Mesendoderm (in vitro differentiated cells): ENCODE measurements at regions not wholly inside any gene's neighbourhood (a gene's known extent, or its start where the extent isn't known, plus 50 kb on each side); places are given as distances from the start of the nearest gene placed in this dataset.

Source experiments
- DNase-seq: peaks from one replicate; pipeline ENCODE4 v3.0.0; 2013
- H2AK5ac ChIP-seq: 2 replicates; pipeline ENCODE4 v1.6.1; 2013; ENCODE audit warnings: low read length, inconsistent platforms
- H2BK120ac ChIP-seq: 2 replicates; pipeline ENCODE4 v1.6.1; 2013; ENCODE audit warnings: low read depth, mild to moderate bottlenecking, low read length, moderate library complexity, mixed read lengths
- H2BK15ac ChIP-seq: replicated peaks from 2 replicates; pipeline ENCODE4 v1.6.1; 2013; ENCODE audit warnings: low read depth, mild to moderate bottlenecking, moderate library complexity
- H2BK5ac ChIP-seq: 2 replicates; pipeline ENCODE4 v1.6.1; 2013; ENCODE audit warnings: low read length, inconsistent platforms
- H3K18ac ChIP-seq: 2 replicates; pipeline ENCODE4 v1.6.1; 2013; ENCODE audit warnings: mild to moderate bottlenecking, low read length, mixed read lengths
- H3K23ac ChIP-seq: one replicate; pipeline ENCODE4 v1.6.1; 2013; ENCODE audit warnings: low read length
- H3K27ac ChIP-seq: 2 replicates; pipeline ENCODE4 v1.5.1; 2013; ENCODE audit warnings: low read depth, mild to moderate bottlenecking, inconsistent platforms, low read length, moderate library complexity
- H3K27me3 ChIP-seq: 2 replicates; pipeline ENCODE4 v1.6.1; 2013; ENCODE audit warnings: low read length, control low read depth, mild to moderate bottlenecking, inconsistent platforms; ENCODE audit not compliant: insufficient read depth, poor library complexity
- H3K36me3 ChIP-seq: 2 replicates; pipeline ENCODE4 v1.6.1; 2013; ENCODE audit warnings: low read length, inconsistent platforms; ENCODE audit not compliant: control insufficient read depth, insufficient read depth
- H3K4ac ChIP-seq: one replicate; pipeline ENCODE4 v1.6.1; 2013; ENCODE audit warnings: low read depth, mild to moderate bottlenecking, low read length, moderate library complexity
- H3K4me1 ChIP-seq: 2 replicates; pipeline ENCODE4 v1.6.1; 2013; ENCODE audit warnings: low read depth, low read length, inconsistent platforms; ENCODE audit not compliant: control insufficient read depth
- H3K4me2 ChIP-seq: 2 replicates; pipeline ENCODE4 v1.6.1; 2013; ENCODE audit warnings: low read length
- H3K4me3 ChIP-seq: 2 replicates; pipeline ENCODE4 v1.5.1; 2013; ENCODE audit warnings: mild to moderate bottlenecking, low read length
- H3K56ac ChIP-seq: one replicate; pipeline ENCODE4 v1.6.1; 2013; ENCODE audit warnings: low read length
- H3K79me1 ChIP-seq: 2 replicates; pipeline ENCODE4 v1.6.1; 2013; ENCODE audit warnings: low read length, inconsistent platforms
- H3K79me2 ChIP-seq: 2 replicates; pipeline ENCODE4 v1.6.1; 2013; ENCODE audit warnings: mild to moderate bottlenecking, low read length; ENCODE audit not compliant: control insufficient read depth, insufficient read depth
- H3K9ac ChIP-seq: 2 replicates; pipeline ENCODE4 v1.6.1; 2013; ENCODE audit warnings: low read length, inconsistent platforms
- H4K5ac ChIP-seq: one replicate; pipeline ENCODE4 v1.6.1; 2013; ENCODE audit warnings: low read length
- H4K8ac ChIP-seq: one replicate; pipeline ENCODE4 v1.6.1; 2013; ENCODE audit warnings: low read depth, mild to moderate bottlenecking, control low read depth, low read length, moderate library complexity
- WGBS: extraction: QIAGEN DNeasy Blood & Tissue Kit; methylation state at CpG from one replicate; pipeline ENCODE4 v1.1.7; 2013; ENCODE audit warnings: low lambda C conversion rate, missing lambda C conversion rate; ENCODE audit not compliant: insufficient coverage; ENCODE audit errors: extremely low coverage; 5-methylcytosine and 5-hydroxymethylcytosine counted together

DNA sequence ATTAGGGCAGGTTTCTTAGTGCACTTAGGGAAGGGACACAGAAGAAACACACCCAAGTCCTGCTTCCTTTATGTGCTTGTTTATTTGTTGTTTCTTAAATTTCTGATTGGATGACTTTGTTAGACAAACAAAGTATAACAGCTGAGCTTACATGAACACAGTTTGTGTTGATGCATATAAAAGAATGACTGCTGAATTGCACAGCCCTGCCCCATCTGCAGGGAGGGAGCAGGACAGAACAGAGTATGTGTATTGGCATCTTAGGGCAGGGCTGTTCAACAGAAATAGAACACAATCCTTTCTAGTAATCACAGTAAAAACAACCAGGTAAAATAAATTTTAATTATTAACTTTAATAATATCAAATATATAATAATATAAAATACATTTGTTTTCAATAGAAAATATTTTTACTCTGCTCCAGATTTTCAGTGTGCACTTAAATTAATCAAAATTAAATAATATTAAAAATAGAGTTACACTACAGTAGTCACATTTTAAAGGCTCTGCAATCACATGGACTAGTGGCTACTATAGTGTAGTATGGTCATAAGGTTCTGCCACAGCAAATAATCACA lies 198.4 kb downstream of the ZNF621 start:
- Histone ChIP-seq H4K5ac (no peak overlapping the region), H4K8ac (no peak overlapping the region), H3K4me3 (no peak overlapping the region), H3K23ac (no peak overlapping the region), H2BK120ac (no peak overlapping the region), H3K36me3 (no peaks in the 10 kb centered on the region), H3K56ac (no peak overlapping the region), H3K4me1 (no peaks in the 10 kb centered on the region), H3K4me2 (no peak overlapping the region), H3K9ac (no peak overlapping the region), H2BK15ac (no peak overlapping the region), H3K18ac (no peak overlapping the region), H3K27me3 (no peaks in the 10 kb centered on the region), H3K27ac (no peak overlapping the region), H2BK5ac (no peak overlapping the region), H3K79me2 (no peaks in the 10 kb centered on the region), H2AK5ac (no peak overlapping the region), H3K79me1 (no peaks in the 10 kb centered on the region), H3K4ac (no peak overlapping the region)
- no peak for DNase-seq

DNA sequence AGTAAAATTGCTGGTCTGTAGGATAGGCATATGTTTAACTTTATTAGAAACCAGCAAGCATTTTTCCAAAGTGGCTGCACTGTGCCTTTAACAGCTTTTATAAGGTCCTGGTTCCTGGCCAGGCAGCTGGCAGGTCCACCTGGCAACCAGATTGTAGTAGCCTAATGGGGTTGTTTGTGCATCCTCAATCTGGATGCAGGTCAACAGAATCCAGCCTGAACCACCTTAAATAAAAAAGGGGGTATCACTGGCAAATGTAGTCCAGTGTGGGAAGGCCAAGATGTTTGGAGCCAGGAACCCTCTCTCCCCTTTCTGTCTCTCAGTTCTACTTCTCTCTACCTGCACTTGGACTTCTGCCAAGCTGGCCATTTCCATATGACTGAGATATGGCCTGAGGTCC lies 200.3 kb downstream of the ZNF621 start:
- H3K4me1 ChIP-seq, result no peaks in the 10 kb centered on the region
- no peak overlapping the region for H2BK15ac ChIP-seq
- no peaks in the 10 kb centered on the region for H3K27me3 ChIP-seq
- no peak overlapping the region for H2BK5ac ChIP-seq
- no peak overlapping the region for H3K18ac ChIP-seq
- H4K8ac ChIP-seq, result no peak overlapping the region
- H3K23ac ChIP-seq, result no peak overlapping the region
- no peak overlapping the region for H3K4ac ChIP-seq
- H3K9ac ChIP-seq, result no peak overlapping the region
- no peak overlapping the region for H3K27ac ChIP-seq
- no peak for DNase-seq
- H3K79me1 ChIP-seq, result no peaks in the 10 kb centered on the region
- H3K79me2 ChIP-seq, result no peaks in the 10 kb centered on the region
- H3K4me3 ChIP-seq, result no peak overlapping the region
- no peaks in the 10 kb centered on the region for H3K36me3 ChIP-seq
- no peak overlapping the region for H4K5ac ChIP-seq
- no peak overlapping the region for H2BK120ac ChIP-seq
- no peak overlapping the region for H2AK5ac ChIP-seq
- H3K4me2 ChIP-seq, result no peak overlapping the region
- H3K56ac ChIP-seq, result no peak overlapping the region

DNA sequence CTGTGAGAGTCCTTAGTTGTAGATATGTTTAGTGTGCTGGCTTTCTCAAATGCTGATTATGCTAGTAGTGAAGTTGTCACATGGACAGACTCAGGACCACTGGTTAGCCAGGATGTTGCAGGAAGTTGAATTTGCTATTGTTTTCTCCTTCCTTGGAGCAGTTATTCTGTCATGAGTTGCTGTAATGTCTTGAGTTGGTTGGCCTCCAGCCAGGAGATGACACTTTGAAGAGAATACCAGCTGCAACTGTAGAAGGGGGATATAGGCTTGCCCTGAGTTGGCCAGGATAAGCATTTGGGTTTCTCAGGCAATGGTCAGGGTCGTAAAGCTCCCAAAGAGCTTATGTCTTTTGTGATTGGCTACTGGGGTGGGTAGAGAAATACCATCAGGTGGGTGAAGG lies 206.7 kb downstream of the ZNF621 start:
- H2BK5ac ChIP-seq, result no peak overlapping the region
- H2BK15ac ChIP-seq, result no peak overlapping the region
- no peak overlapping the region for H3K9ac ChIP-seq
- H3K27me3 ChIP-seq, result no peaks in the 10 kb centered on the region
- no peak overlapping the region for H3K56ac ChIP-seq
- no peak overlapping the region for H3K27ac ChIP-seq
- H4K5ac ChIP-seq, result no peak overlapping the region
- H3K79me2 ChIP-seq, result no peaks in the 10 kb centered on the region
- no peak for DNase-seq
- no peaks in the 10 kb centered on the region for H3K79me1 ChIP-seq
- no peak overlapping the region for H4K8ac ChIP-seq
- no peaks in the 10 kb centered on the region for H3K36me3 ChIP-seq
- H2AK5ac ChIP-seq, result no peak overlapping the region
- H3K4ac ChIP-seq, result no peak overlapping the region
- no peak overlapping the region for H3K4me3 ChIP-seq
- H3K4me1 ChIP-seq, result no peaks in the 10 kb centered on the region
- no peak overlapping the region for H3K23ac ChIP-seq
- WGBS, result no CpG with 5 or more reads among the region's 1 CpG
- no peak overlapping the region for H3K4me2 ChIP-seq
- H2BK120ac ChIP-seq, result no peak overlapping the region
- no peak overlapping the region for H3K18ac ChIP-seq

DNA sequence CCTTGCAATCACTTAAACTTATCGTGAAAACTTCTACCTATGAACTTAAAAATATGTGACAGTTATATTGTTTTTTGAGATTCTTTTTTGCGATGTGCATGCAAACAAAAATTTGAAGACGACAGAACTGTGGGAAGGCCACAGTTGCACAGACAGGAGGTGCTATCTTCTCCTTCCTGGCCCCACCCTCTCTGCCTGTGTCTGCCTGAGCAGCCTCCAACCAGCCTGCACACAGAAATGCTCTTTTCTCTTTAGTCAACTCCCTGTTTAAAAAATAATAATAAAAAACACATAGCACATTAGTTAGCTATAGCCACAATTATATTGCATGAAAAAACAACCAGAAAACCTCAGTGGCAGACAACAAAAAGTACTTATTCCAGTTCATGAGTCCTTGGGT lies 212.2 kb downstream of the ZNF621 start:
- Histone ChIP-seq H2BK5ac (no peak overlapping the region), H3K4me3 (no peak overlapping the region), H3K4me1 (no peaks in the 10 kb centered on the region), H3K18ac (no peak overlapping the region), H3K27me3 (no peaks in the 10 kb centered on the region), H3K56ac (no peak overlapping the region), H3K36me3 (no peaks in the 10 kb centered on the region), H3K27ac (no peak overlapping the region), H3K9ac (no peak overlapping the region), H2AK5ac (no peak overlapping the region), H2BK15ac (no peak overlapping the region), H4K8ac (no peak overlapping the region), H3K4me2 (no peak overlapping the region), H3K79me1 (no peaks in the 10 kb centered on the region), H4K5ac (no peak overlapping the region), H3K79me2 (no peaks in the 10 kb centered on the region), H3K23ac (no peak overlapping the region), H3K4ac (no peak overlapping the region), H2BK120ac (no peak overlapping the region)
- no CpG with 5 or more reads among the region's 3 CpGs for WGBS
- no peak for DNase-seq

- no CpG with 5 or more reads among the region's 3 CpGs for WGBS
Measured at GRCh38 chr3:40737343-40737742, 212.6 kb downstream of the ZNF621 start.

GRCh38 chr3:40739971-40740370 lies 215.2 kb downstream of the ZNF621 start:
- H3K9ac ChIP-seq, result no peak overlapping the region
- no peak overlapping the region for H3K18ac ChIP-seq
- no peak for DNase-seq
- H3K23ac ChIP-seq, result no peak overlapping the region
- H4K8ac ChIP-seq, result no peak overlapping the region
- H3K36me3 ChIP-seq, result no peaks in the 10 kb centered on the region
- H3K4ac ChIP-seq, result no peak overlapping the region
- H3K27ac ChIP-seq, result no peak overlapping the region
- no peak overlapping the region for H2BK120ac ChIP-seq
- no peaks in the 10 kb centered on the region for H3K79me1 ChIP-seq
- no peak overlapping the region for H2BK15ac ChIP-seq
- H4K5ac ChIP-seq, result no peak overlapping the region
- WGBS, result no CpG with 5 or more reads among the region's 1 CpG
- no peaks in the 10 kb centered on the region for H3K4me1 ChIP-seq
- H2AK5ac ChIP-seq, result no peak overlapping the region
- H3K79me2 ChIP-seq, result no peaks in the 10 kb centered on the region
- H3K4me3 ChIP-seq, result no peak overlapping the region
- no peaks in the 10 kb centered on the region for H3K27me3 ChIP-seq
- no peak overlapping the region for H3K4me2 ChIP-seq
- H3K56ac ChIP-seq, result no peak overlapping the region
- H2BK5ac ChIP-seq, result no peak overlapping the region

More at GRCh38 chr3:40737343-40737742, 212.6 kb downstream of the ZNF621 start:
- Histone ChIP-seq H3K56ac (no peak overlapping the region), H2BK120ac (no peak overlapping the region), H3K79me1 (no peaks in the 10 kb centered on the region), H4K8ac (no peak overlapping the region), H3K27me3 (no peaks in the 10 kb centered on the region), H2BK15ac (no peak overlapping the region), H3K79me2 (no peaks in the 10 kb centered on the region), H2BK5ac (no peak overlapping the region), H3K9ac (no peak overlapping the region), H3K4me2 (no peak overlapping the region), H4K5ac (no peak overlapping the region), H3K4me1 (no peaks in the 10 kb centered on the region), H3K4ac (no peak overlapping the region), H3K27ac (no peak overlapping the region), H2AK5ac (no peak overlapping the region), H3K18ac (no peak overlapping the region), H3K36me3 (no peaks in the 10 kb centered on the region), H3K23ac (no peak overlapping the region), H3K4me3 (no peak overlapping the region)
- DNase-seq, result no peak
